PFSK-1 (cell line): ENCODE measurements at regions not wholly inside any gene's neighbourhood (a gene's known extent, or its start where the extent isn't known, plus 50 kb on each side); places are given as distances from the start of the nearest gene placed in this dataset.

Source experiments
- FOXP2 ChIP-seq: optimal IDR thresholded peaks from 2 replicates; pipeline ENCODE3; 2011; ENCODE audit warnings: borderline replicate concordance, control low read depth, inconsistent platforms; ENCODE audit not compliant: insufficient read depth; ENCODE audit errors: extremely low read length, extremely low read depth
- POLR2AphosphoS5 ChIP-seq: IDR thresholded peaks from 2 replicates; pipeline ENCODE4 v1.6.1; 2012; ENCODE audit warnings: low read depth, mild to moderate bottlenecking, control low read depth, low read length, moderate library complexity
- REST ChIP-seq, 2 experiments: IDR thresholded peaks; 2 replicates each; pipeline versions ENCODE4 v1.6.1 to v1.8.0; 2011 to 2012; ENCODE audit warnings: low read depth in 2 of 2, low read length in 2 of 2, control low read depth in 1 of 2, inconsistent platforms in 1 of 2, mild to moderate bottlenecking in 1 of 2, moderate library complexity in 1 of 2; ENCODE audit not compliant: insufficient read depth in 1 of 2
- SIN3A ChIP-seq: IDR thresholded peaks from 2 replicates; pipeline ENCODE4 v1.6.1; 2012; ENCODE audit warnings: mild to moderate bottlenecking, low read length, moderate library complexity, borderline replicate concordance; ENCODE audit not compliant: insufficient read depth
- TAF1 ChIP-seq: IDR thresholded peaks from 2 replicates; pipeline ENCODE4 v1.6.1; 2012; ENCODE audit warnings: low read length, control low read depth, borderline replicate concordance; ENCODE audit not compliant: insufficient read depth

GRCh38 chr5:20266066-20266465 lies 278.1 kb upstream of the CDH18 start:
- no peak for TF ChIP-seq FOXP2
- no peak for TF ChIP-seq POLR2AphosphoS5
- no peak for TF ChIP-seq SIN3A
- no peak for TF ChIP-seq TAF1

GRCh38 chr5:20262896-20263295 lies 274.9 kb upstream of the CDH18 start:
- TF ChIP-seq TAF1: no peak
- TF ChIP-seq REST (IDR thresholded peaks at IDR 0.05; ENCODE audit: insufficient read depth in 1 of 2, low read depth in 2 of 2, low read length in 2 of 2): no peak
- TF ChIP-seq SIN3A: no peak

- TF ChIP-seq FOXP2 (no peak), SIN3A (no peak), REST (IDR thresholded peaks at IDR 0.05; ENCODE audit: insufficient read depth in 1 of 2, low read depth in 2 of 2, low read length in 2 of 2) (no peak), POLR2AphosphoS5 (no peak), TAF1 (no peak)
Observed at GRCh38 chr5:20254748-20255147, 266.7 kb upstream of the CDH18 start.

- TF ChIP-seq TAF1 (no peak), FOXP2 (no peak), REST (IDR thresholded peaks at IDR 0.05; ENCODE audit: insufficient read depth in 1 of 2, low read depth in 2 of 2, low read length in 2 of 2) (no peak), SIN3A (no peak), POLR2AphosphoS5 (no peak)
Observed at GRCh38 chr5:20248118-20248517, 260.1 kb upstream of the CDH18 start.

- no peak for TF ChIP-seq FOXP2
- no peak for TF ChIP-seq SIN3A
- no peak for TF ChIP-seq POLR2AphosphoS5
- no peak for TF ChIP-seq TAF1
- no peak for TF ChIP-seq REST (IDR thresholded peaks at IDR 0.05; ENCODE audit: insufficient read depth in 1 of 2, low read depth in 2 of 2, low read length in 2 of 2)
Observed at GRCh38 chr5:20245432-20245974, 257.5 kb upstream of the CDH18 start.
